ENCODE measurements at regions not wholly inside any gene's neighbourhood (a gene's known extent, or its start where the extent isn't known, plus 50 kb on each side); places are given as distances from the start of the nearest gene placed in this dataset.

DNA sequence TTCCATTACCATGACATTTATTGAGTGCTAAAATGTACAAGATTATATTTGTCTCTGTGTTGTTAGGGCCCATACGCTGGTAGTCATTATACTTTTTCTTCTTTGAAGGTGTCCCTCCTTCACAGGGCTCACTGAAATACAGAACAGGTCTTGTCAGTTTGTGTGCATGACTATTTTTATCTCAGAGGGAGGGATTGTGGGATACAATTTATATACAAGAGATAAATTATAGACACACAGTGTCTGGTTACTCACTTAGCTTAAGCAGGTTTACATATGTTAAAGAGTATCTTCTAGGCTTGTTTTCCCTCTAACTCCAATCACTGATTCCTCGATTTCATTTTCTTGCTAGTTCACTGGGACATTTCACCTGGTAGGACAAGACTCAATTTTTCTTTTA is 143.3 kb upstream of the GUCY1A1 start:
- no peak for DNase-seq (ENCODE audit: extremely low read depth, low read depth, low spot score)

DNA sequence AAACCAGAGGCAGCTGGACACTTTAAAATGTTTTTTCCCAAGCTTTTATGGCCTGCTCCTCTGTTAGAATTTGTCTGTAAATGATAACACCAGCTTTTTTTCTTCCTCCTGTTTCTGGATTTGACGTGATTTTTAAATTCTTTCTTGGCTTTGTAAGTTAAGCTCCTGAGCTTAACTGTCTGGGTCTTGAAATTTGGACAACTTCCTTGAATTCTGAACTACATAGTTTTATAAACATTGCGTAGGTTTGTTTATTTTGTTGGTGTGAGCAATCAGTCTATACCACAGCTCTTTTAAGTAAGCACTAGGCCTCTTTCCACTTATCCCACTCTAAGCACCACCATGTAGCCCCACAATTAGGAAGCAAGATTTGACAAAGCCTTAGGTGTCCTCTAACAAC is 144.4 kb upstream of the GUCY1A1 start:
- DNase-seq (ENCODE audit: extremely low read depth, low read depth, low spot score): no peak

DNA sequence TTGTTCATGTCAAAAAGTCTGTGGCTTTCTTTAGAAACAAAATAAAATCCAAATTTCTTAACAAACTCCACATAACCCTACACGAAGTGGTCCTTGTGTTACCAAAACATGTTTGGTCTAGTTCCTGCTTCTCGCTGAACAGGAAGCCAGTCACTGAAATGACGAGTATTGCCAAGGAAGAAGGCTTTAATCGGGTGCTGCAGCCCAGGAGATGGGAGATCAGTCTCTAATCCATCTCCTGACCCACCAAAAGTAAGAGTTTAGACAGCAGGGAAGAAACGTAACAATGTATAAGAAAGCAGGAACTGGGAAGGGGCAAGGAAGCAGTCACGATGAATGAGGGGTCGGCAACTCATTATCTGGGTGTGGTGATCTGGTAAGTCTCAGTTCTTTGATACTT is 144.6 kb upstream of the MAP9 start:
- no peak for DNase-seq (ENCODE audit: extremely low read depth, low read depth, low spot score)

DNA sequence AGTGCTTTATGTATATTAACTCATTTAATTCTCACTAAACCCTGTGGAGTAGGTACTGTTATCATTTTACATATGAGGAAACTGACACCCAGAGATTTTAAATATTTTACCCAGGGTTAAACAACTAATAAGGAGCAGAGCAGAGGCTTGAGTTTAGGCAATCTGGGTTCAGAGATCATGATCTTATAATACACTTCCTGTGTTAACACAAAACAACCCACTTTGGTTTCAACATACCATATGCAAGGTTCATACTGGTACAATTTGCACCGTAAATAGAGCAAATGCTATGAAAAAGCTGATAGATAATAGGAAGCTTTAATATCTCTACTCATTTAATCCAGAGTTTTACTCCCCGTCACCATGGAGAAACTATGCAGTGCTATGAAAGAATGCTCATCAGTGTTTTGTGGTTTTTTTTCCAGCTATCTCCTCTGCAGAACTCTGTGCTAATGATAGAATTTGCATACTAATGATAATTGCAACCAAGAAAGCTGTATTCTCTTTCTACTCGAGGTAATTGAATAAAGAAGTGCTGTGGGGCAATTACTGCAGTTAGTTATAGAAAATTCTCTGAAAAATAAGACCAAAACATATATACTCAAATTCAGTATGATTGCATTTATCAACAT is 138.8 kb upstream of the MAP9 start:
- no peak for DNase-seq (ENCODE audit: extremely low read depth, low read depth, low spot score)

DNA sequence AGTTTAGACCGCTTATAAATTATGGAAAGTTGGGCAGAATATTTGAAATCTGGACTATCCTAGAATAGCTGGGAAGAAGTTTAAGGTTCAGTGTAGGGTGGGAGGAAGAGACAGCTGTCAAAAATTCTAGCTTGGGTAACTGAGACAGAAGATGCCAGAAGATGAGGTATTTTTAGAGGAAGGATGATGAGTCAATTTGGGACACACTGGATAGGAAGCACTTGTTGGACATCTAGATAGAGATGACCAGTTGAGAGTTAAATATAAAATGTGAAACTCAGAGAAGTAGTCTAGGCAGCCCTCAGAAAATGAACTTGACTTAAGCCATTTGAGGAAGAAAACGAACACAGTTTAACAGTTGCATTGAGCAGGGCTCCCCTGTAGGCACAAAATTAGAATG is 137.9 kb upstream of the MAP9 start:
- no peak for DNase-seq (ENCODE audit: extremely low read depth, low read depth, low spot score)

DNA sequence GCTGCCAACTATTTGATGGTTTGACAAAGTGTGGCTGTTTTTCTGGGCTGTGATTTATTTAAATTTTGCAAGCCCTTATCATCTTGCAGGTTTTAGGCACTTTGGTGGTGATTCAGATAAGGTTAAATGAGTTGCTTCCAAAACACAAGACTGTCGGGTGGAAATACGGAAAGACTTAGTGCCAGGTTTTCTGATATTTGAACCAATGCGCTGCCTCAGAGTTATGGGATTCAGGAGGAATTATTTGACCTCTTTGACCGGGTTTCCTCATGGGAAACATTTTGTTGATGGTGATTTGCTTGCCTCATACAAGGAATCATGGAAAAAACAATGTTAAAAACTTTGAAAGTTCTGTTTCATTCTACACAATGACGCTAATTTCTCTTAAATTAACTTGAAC is 136.1 kb upstream of the MAP9 start:
- DNase-seq (ENCODE audit: extremely low read depth, low read depth, low spot score): no peak

DNA sequence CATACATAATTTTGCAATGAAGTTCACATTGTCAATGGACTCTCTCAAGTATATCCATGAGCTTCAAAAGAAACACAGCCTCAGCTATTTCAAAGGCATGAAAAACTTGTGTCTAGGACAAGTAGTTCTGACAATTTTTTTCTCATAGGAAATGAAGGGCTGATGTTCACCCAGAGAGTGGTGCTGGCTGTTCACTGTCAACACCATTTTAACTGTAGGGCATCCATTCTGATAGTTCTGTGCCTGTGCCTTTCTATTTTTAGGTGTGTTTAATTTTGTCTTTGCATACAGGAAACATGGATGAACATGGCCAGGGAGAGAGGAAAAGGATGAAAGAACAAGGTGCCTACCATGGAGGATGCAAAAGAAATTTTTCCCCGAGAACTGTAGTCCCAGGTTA is 135.3 kb upstream of the MAP9 start:
- DNase-seq (ENCODE audit: extremely low read depth, low read depth, low spot score): no peak

DNA sequence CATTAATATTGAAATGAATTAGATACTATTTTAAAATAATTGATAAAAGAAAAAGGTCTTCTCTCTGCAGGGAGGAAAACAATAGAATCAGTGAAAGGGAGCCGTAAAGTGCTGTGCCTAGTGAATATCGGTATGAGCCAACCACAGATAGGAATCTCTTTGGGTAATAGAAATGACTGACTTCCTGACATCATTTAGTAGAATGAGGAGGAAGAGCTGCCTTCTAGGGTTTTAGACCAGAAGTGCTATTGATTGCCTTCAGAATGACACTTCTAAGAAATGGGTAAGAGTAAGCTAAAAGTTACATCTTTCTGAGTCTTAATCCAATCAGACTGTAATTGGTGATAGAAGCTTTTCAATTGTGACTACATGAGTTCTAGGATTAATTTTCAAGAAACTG is 134.0 kb upstream of the MAP9 start:
- DNase-seq (ENCODE audit: extremely low read depth, low read depth, low spot score): no peak

DNA sequence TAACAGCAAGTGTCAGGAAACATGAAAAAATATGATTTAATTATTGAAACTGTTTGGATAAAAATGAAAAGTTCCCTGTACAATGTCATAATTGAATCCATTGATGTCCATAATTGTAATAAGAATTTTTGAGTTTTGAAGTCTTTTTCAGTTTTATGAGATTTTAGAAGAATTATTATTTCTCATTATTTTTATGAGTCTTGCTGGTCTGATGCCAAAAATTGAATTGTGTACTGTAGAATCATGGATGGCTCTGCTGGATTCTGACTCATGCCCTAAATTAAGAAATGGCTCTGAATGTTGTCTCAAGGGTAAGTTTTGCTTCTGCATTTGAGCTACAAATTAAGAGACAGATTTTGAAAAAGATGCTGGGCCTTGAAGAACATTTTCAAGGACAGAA is 132.8 kb upstream of the MAP9 start:
- DNase-seq (ENCODE audit: extremely low read depth, low read depth, low spot score): no peak

DNA sequence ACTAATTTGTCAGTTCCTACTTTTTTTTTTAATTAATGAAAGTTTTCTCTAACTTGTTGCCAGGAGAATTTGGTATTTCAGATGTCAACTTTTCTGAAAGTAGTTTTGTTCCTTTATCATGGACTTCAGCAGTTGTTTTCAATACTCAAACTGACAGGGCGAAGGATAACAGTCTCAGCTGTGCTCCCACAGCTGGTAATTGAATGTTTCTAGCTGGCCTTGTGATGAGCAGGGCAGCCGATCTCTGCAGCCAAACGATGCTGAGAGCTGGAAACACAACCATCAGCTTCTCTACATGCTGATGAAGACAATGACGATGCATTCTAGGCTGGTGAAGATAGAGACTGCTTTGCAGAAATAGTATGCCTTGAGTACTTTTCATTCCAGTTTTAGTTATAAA is 130.0 kb upstream of the MAP9 start:
- no peak for DNase-seq (ENCODE audit: extremely low read depth, low read depth, low spot score)

DNA sequence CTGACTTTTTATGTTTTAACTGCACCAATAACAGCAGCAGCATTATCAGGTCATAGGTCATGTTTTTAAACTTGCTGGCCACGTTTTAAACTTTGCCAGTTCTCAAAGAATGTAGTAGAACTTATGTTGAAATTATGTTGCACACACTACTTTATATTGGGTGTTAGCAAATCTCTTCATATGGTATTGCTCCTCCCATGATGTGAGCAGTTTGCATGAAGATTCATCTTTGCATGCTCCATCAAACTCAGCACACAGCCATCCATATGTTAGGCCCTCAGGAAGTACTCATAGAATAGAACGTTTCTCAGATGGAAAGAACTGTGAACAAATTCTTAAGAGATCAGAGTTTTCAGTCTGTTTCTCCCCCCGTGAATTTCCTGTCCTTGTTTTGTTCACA is 128.6 kb upstream of the MAP9 start:
- no peak for DNase-seq (ENCODE audit: extremely low read depth, low read depth, low spot score)

DNA sequence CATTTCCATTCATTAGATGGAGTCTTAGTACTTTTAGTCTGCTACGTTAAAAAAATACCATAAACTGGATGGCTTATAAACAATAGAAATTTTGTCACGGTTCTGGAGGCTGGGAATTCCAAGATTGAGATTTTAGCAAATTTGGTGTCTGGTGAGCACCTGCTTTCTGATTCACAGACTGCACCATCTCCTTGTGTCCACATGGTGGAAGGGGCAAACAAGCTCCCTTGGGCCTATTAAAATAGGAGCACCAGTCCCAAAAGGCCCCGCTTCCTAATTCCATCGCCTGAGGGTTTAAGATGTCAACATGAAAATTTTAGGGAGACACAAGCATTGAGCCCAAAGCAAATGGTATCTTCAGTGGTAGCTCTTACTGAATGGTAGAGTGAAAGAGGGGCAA is 120.5 kb upstream of the MAP9 start:
- DNase-seq (ENCODE audit: extremely low read depth, low read depth, low spot score): no peak

DNA sequence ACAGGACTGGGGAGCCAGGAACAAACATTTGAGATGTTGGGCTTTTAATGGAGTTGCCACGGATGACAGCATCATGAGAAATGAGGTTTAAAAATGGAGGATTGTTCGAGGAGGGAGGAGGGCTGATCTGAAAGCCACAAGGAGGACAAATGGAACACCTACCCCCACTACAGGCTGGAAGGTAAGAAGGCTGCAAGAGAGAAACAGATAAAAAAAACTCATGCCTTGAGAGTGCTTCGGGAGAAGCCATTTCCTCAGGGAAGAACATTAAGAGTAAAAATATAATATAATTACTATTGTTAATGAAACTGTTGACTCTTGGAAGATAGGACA is 119.5 kb upstream of the MAP9 start:
- no peak for DNase-seq (ENCODE audit: extremely low read depth, low read depth, low spot score)

DNA sequence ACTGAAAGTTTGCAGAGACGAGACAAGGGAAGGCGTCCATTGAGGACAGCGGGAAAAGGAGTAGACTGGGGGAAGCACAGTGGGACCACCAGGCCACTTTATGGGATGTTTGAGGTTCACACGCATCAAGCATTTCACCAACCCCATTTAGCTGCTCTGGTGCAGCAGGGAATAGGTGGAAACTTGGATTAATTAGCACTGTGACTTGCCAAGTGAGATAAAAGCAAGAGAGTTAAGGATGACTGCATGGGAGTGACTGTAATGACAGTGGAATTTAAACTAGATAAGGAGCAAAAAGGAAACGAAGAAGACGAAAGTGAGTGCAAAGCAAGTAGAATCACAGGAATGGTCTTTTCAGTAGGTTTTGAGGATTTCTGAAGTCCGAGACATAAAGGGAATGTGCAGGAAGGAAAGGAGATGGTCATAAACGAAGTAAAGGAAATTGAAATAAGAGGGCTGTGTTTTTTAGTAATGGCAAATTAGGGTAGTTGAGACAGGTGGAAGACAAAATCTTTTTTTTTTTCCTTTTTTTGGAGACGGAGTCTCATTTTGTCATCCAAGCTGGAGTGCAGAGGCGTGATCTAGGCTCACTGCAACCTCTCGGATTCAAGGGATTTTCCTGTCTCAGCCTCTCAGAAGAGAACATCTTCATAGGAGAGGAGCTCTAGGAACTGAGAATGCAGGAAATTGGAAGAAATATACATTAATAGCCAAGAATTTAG is 119.0 kb upstream of the MAP9 start:
- no peak for DNase-seq (ENCODE audit: extremely low read depth, low read depth, low spot score)

DNA sequence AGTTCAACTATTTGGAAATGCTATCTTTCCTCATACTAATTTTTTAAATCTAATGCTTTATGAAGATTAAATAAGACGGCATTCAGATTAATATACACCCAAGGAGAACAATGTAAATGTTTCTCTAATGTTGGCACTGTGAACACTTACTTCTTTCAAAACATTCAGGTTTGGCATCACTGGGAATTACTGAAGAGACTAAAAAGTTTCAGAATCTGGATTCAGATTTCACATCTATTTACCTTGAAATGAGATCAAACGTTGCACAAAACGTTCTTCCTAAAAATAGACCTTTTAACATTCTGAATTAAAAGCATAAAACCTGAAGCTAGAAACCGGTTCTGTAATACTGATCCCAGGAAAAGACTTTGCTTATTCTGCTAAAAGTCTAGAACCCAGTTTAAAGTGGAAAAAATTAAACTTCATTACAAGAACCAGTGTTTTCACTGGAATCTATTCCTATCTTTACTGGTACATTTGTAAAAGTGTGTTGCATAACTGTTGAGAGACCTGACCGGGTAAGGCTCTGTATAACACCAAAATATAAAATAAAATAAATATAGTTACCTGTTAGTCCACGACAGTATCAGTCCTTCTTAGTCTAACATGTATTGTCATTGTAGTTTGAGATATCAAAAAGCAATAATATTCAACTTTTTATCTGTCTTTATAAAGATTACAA is 117.4 kb upstream of the MAP9 start:
- no peak for DNase-seq (ENCODE audit: extremely low read depth, low read depth, low spot score)

DNA sequence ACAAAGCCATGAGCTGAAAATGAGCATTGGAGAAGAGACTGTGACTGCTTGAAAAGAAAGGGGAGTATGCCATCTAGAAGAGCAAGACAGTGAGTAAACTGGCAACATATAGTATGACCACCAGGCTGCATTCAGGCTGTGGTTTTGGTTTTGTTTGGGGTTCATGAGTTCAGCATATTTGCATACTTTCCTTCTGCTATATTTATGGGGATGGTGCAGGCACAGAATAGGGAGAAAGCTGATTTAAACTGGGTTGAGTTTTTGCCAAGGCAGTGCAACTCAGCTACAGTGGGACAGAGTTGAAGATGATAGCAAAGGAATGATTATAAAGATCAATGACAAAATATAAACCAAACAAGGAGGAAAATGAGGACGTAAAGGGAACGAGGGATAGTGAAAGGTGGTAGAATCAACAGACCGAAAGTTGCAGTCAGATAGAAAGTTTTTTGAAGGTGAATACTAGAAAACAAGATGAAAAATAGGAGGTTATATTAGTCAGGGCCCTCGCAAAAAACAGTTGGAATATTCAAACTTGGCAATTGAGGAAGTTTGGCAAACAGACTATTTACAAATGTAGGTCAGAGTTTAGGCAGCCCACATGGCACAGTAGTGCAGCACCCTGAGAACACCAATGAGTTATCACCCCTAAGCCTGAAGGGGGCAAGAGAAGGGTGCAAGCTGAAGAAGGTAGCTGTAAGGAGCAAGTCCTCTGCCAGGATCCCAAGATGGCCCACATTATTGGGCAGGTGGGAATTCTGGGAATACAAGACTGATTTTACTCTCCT is 114.8 kb upstream of the MAP9 start:
- DNase-seq (ENCODE audit: extremely low read depth, low read depth, low spot score): no peak

DNA sequence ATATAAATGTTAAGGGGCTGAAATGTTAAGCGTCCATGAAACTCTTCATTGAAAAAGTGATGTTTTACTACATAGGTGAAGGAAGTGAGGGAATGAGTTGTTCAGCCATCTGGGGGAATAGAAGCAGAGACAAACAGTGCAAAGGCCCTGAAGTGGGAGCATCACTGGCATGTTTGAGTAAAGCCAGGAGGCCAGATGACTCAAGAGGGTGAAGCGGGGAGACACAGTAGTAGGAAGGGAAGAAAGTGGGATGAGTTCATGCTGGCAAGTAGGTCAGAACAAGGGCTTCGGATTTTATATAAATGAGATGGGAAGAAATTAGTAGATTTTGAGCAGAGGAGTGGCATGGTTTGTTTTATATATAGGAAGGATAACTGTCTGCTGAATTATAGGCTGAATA is 112.5 kb upstream of the MAP9 start:
- DNase-seq (ENCODE audit: extremely low read depth, low read depth, low spot score): no peak

DNA sequence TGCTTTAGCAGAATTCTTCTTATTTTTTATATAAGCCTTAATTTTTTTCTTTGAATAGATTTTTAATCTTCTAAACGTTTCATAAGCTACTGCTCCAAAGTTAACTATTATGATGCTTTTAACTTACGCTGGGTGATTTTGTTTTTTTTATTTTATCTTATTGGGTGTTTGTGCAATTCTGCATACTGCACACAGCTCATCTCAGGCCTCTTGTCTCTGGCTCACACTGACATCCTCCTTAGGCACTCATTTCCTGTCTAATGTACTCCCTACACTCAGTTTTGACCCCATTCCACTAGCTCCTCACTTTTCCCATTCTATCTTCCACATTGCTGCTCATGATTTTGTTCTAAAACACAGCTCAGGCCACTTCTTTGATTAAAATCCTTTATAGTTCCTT is 111.9 kb upstream of the MAP9 start:
- no peak for DNase-seq (ENCODE audit: extremely low read depth, low read depth, low spot score)

DNA sequence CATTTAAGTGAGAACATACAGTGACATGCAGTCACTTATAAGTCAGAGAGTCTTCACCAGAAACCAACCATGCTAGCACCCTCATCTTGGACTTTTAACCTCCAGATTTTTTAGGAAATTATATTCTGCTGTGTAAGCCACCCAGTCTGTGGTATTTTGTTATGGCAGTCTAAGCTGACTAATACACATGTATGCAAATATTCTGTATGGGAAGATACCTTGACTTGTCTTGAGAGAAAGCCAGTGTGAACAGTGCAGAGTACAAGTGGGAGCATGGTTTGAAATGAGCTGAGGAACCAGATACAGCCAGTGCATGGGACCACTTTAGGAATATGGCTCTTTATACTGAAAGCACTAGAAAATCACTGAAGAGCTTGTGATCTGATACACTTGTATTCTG is 110.4 kb upstream of the MAP9 start:
- DNase-seq (ENCODE audit: extremely low read depth, low read depth, low spot score): no peak

DNA sequence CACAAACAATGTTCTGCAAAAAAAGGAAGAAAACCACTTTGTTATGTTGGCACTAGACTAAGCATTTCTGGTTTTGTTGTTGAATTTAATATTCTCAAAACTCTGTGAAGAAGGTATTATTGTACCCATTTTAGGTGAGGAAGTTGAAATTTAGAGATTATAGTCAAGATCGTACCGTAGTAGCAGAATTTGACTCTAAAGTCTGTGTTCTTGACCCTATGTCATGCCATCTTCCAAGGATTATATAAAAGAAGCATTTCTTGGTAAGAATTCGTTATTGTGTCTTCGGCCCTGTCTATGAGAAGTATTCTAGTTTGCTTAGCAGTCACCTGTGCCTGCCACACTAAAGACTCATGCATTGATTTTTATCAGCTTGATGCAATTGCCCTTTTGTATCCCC is 104.4 kb upstream of the MAP9 start:
- no peak for DNase-seq (ENCODE audit: extremely low read depth, low read depth, low spot score)

DNA sequence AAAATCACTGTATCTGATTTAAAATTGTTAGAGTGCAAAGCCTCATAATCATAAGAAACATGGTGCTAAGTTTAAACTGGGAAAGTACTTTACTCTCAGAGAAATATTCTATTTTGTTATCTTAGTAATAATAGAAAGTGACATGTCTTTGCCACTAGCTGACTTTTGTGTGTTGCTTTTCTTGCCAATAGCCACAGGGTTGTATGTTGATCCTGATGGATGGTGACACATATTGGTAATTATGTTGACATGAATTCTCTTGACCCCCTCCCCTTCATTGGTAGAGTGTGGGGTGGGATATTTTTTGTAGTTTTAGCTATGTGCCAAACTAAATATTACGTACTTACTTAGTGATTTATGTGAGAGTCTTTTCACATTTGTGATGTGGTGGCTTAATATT is 103.1 kb upstream of the MAP9 start:
- DNase-seq (ENCODE audit: extremely low read depth, low read depth, low spot score): no peak

DNA sequence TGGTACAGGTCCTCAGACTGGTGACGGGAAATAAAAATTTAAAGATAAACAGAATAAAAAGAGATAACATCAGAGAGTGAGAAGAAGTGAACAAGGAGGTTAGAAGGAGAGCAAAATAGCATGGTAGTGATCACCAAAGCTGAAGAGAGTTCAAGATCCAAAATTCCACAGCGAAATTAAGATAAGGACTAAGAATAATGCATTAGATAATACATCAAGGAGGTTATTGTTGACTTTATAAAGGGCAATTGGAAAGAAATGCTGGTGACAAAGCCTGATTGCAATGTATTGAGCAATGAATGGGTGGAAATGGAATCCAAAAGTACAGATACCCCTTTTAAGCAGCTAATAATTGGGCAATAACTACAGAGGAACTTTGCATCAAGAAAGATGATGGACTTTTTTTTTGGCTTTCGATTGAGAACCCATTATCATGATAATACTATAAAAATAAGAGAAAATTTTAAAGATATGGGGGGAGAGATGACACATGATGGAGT is 101.6 kb upstream of the MAP9 start:
- no peak for DNase-seq (ENCODE audit: extremely low read depth, low read depth, low spot score)

Data from glomerular endothelial cell (primary cell).